ENCODE measurements at regions not wholly inside any gene's neighbourhood (a gene's known extent, or its start where the extent isn't known, plus 50 kb on each side); places are given as distances from the start of the nearest gene placed in this dataset.
A peak's percentile ranks its signal among the peaks of the same experiment; 100 is the strongest.

DNA sequence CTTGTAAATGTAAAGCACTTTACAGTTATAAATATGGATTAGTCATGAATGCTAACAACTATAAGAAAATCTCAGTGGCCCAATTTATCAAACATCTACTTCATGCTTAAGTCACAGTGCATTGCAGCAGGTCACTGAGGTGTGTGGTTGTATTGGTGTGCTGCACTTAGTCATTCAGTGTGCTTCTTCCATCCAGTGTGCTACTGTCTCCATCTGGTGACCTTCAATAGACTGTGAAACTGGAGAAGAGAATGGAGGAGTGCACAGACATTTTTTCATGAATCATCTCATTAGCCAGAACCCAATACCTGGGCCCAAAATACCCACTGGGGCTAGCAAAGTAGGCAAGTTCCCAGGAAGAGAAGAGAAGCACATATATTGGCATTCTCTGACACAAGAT lies 199.6 kb downstream of the SHOX2 start:
- TF ChIP-seq SRF (IDR thresholded peaks at IDR 0.05; ENCODE audit: low read depth): no peak
- TF ChIP-seq ZNF274 (IDR thresholded peaks at IDR 0.05; ENCODE audit: low read depth, low read length): no peak
- TF ChIP-seq ZBTB33 (IDR thresholded peaks at IDR 0.05; ENCODE audit: extremely low read depth, insufficient replicate concordance, low read length): no peak
- no peak for TF ChIP-seq ELF1 (IDR thresholded peaks at IDR 0.05; ENCODE audit: borderline replicate concordance, low read depth)
- TF ChIP-seq, protein P1, sequence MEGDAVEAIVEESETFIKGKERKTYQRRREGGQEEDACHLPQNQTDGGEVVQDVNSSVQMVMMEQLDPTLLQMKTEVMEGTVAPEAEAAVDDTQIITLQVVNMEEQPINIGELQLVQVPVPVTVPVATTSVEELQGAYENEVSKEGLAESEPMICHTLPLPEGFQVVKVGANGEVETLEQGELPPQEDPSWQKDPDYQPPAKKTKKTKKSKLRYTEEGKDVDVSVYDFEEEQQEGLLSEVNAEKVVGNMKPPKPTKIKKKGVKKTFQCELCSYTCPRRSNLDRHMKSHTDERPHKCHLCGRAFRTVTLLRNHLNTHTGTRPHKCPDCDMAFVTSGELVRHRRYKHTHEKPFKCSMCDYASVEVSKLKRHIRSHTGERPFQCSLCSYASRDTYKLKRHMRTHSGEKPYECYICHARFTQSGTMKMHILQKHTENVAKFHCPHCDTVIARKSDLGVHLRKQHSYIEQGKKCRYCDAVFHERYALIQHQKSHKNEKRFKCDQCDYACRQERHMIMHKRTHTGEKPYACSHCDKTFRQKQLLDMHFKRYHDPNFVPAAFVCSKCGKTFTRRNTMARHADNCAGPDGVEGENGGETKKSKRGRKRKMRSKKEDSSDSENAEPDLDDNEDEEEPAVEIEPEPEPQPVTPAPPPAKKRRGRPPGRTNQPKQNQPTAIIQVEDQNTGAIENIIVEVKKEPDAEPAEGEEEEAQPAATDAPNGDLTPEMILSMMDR (IDR thresholded peaks at IDR 0.05 in 2 of 3, conservative IDR thresholded peaks at IDR 0.05 in 1 of 3; ENCODE audit: borderline replicate concordance in 1 of 3, insufficient read depth in 1 of 3, low read depth in 2 of 3, low read length in 2 of 3): peak in 2 of 3 experiments; percentile 20 to 24; a peak in 2 of 6 replicates
- no peak for TF ChIP-seq POLR2A (IDR thresholded peaks at IDR 0.05; ENCODE audit: borderline replicate concordance, extremely low read depth, insufficient read depth, insufficient read length)
- TF ChIP-seq RAD21 (IDR thresholded peaks at IDR 0.05; ENCODE audit: low read depth): peak; percentile 48
